Ishikawa (cell line): ENCODE measurements at regions not wholly inside any gene's neighbourhood (a gene's known extent, or its start where the extent isn't known, plus 50 kb on each side); places are given as distances from the start of the nearest gene placed in this dataset.

ENCODE experiments used
- CEBPB ChIP-seq: IDR thresholded peaks from 2 replicates; pipeline ENCODE4 v1.6.1; 2012
- CREB1 ChIP-seq: IDR thresholded peaks from 2 replicates; pipeline ENCODE4 v1.6.1; 2012; ENCODE audit warnings: low read depth
- EGR1 ChIP-seq: IDR thresholded peaks from 2 replicates; pipeline ENCODE4 v1.6.1; 2012
- EP300 ChIP-seq: IDR thresholded peaks from 2 replicates; pipeline ENCODE4 v1.6.1; 2012; ENCODE audit warnings: borderline replicate concordance
- FOXM1 ChIP-seq: IDR thresholded peaks from 2 replicates; pipeline ENCODE4 v1.6.1; 2012; ENCODE audit warnings: low read depth, borderline replicate concordance
- MAX ChIP-seq: IDR thresholded peaks from 2 replicates; pipeline ENCODE4 v1.6.1; 2012
- NFIC ChIP-seq: IDR thresholded peaks from 2 replicates; pipeline ENCODE4 v1.6.1; 2012
- RAD21 ChIP-seq: IDR thresholded peaks from 2 replicates; pipeline ENCODE4 v1.6.1; 2012; ENCODE audit warnings: low read depth
- REST ChIP-seq: IDR thresholded peaks from 2 replicates; pipeline ENCODE4 v1.6.1; 2012; ENCODE audit warnings: low read depth, mild to moderate bottlenecking
- TAF1 ChIP-seq: IDR thresholded peaks from 2 replicates; pipeline ENCODE4 v1.6.1; 2012; ENCODE audit warnings: low read depth, mild to moderate bottlenecking
- TCF12 ChIP-seq: IDR thresholded peaks from 2 replicates; pipeline ENCODE4 v1.6.1; 2012; ENCODE audit warnings: low read depth
- TEAD4 ChIP-seq: IDR thresholded peaks from 2 replicates; pipeline ENCODE4 v1.6.1; 2012
- USF1 ChIP-seq: IDR thresholded peaks from 2 replicates; pipeline ENCODE4 v1.6.1; 2012
- YY1 ChIP-seq: IDR thresholded peaks from 2 replicates; pipeline ENCODE4 v1.6.1; 2012; ENCODE audit warnings: low read depth
- ZBTB7A ChIP-seq: IDR thresholded peaks from 2 replicates; pipeline ENCODE4 v1.6.1; 2012; ENCODE audit warnings: low read depth

- TF ChIP-seq REST, result no peak
- no peak for TF ChIP-seq CREB1
- no peak for TF ChIP-seq MAX
- no peak for TF ChIP-seq EP300
- TF ChIP-seq RAD21, result no peak
- no peak for TF ChIP-seq ZBTB7A
- no peak for TF ChIP-seq YY1
- no peak for TF ChIP-seq TEAD4
- TF ChIP-seq NFIC, result no peak
- TF ChIP-seq USF1, result no peak
- TF ChIP-seq TCF12, result no peak
- TF ChIP-seq CEBPB, result no peak
- no peak for TF ChIP-seq FOXM1
- no peak for TF ChIP-seq TAF1
- no peak for TF ChIP-seq EGR1
These were observed 185.8 kb upstream of the C11orf87 start for GRCh38 chr11:109236188-109236587.

- TF ChIP-seq USF1 (no peak), ZBTB7A (no peak)
These were observed 185.3 kb upstream of the C11orf87 start for GRCh38 chr11:109236696-109237095.

GRCh38 chr11:109237636-109238035 is 184.4 kb upstream of the C11orf87 start:
- TF ChIP-seq CREB1 (no peak), CEBPB (no peak), FOXM1 (no peak), NFIC (no peak), MAX (no peak), YY1 (no peak), TEAD4 (no peak), EGR1 (no peak), EP300 (no peak), TCF12 (no peak), RAD21 (no peak), ZBTB7A (no peak), REST (no peak), TAF1 (no peak), USF1 (no peak)

GRCh38 chr11:109241988-109242536 is 179.9 kb upstream of the C11orf87 start:
- no peak for TF ChIP-seq TEAD4
- no peak for TF ChIP-seq TCF12
- TF ChIP-seq EP300, result no peak
- TF ChIP-seq ZBTB7A, result no peak
- no peak for TF ChIP-seq RAD21
- TF ChIP-seq FOXM1, result no peak
- no peak for TF ChIP-seq NFIC
- TF ChIP-seq MAX, result no peak
- TF ChIP-seq USF1, result no peak
- TF ChIP-seq CEBPB, result no peak
- no peak for TF ChIP-seq REST
- no peak for TF ChIP-seq EGR1
- TF ChIP-seq CREB1, result no peak
- no peak for TF ChIP-seq TAF1
- no peak for TF ChIP-seq YY1
